Stimulated activated CD8-positive, alpha-beta memory T cell treated with anti-CD3 and anti-CD28 coated beads, Interleukin-12 subunit alpha, Interleukin-12 subunit beta, amount 100 ng/mL, for 1 hour (primary cell): ENCODE measurements at regions not wholly inside any gene's neighbourhood (a gene's known extent, or its start where the extent isn't known, plus 50 kb on each side); places are given as distances from the start of the nearest gene placed in this dataset.

ENCODE experiments used
- DNase-seq: peaks from one replicate; pipeline ENCODE4 v3.0.0-alpha.2; 2020; ENCODE audit warnings: low read depth

GRCh38 chr12:12017135-12017581, 53.6 kb upstream of the BCL2L14 start:
- no peak for DNase-seq

- DNase-seq: no peak
These were observed 52.9 kb upstream of the BCL2L14 start for GRCh38 chr12:12017798-12018197.

GRCh38 chr12:12018454-12018853, 52.3 kb upstream of the BCL2L14 start:
- DNase-seq: no peak

GRCh38 chr12:12019881-12020280, 50.9 kb upstream of the BCL2L14 start:
- no peak for DNase-seq

- DNase-seq: no peak
These were observed 50.0 kb upstream of the BCL2L14 start for GRCh38 chr12:12020762-12021161.
